Pancreas (tissue), 10 donors: ENCODE measurements at regions not wholly inside any gene's neighbourhood (a gene's known extent, or its start where the extent isn't known, plus 50 kb on each side); places are given as distances from the start of the nearest gene placed in this dataset.

Experiments
- ATAC-seq, 4 donors: fragments of 200-7000 bp; cut with Tn5 transposase; one replicate each; pipeline versions ENCODE4 v1.8.0 to v1.9.1; 2020; ENCODE audit warnings: mild to moderate bottlenecking in 4 of 4, moderate library complexity in 4 of 4
- DNase-seq, 6 donors: peaks; one replicate each; pipeline ENCODE4 v3.0.0-alpha.2; 2020
- FAIRE-seq: peaks from 2 replicates; lab custom pipeline; 2012; peaks lifted over from hg19 to GRCh38; lab: Jason Lieb, UNC
- H3K27ac ChIP-seq, 4 donors: fragments of 200-600 bp; sonication (generic); 1 replicate in 3 of 4; 2 replicates in 1 of 4; pipeline versions ENCODE4 v1.5.0 to v1.8.0; 2020
- H3K27me3 ChIP-seq, 4 donors: fragments of 200-600 bp; one replicate each; pipeline ENCODE4 v1.8.0; 2021
- H3K36me3 ChIP-seq, 3 donors: fragments of 200-600 bp; sonication (generic) in 1 of 3; one replicate each; pipeline versions ENCODE4 v1.5.0 to v1.8.0; 2020 to 2021
- H3K4me1 ChIP-seq, 3 donors: fragments of 200-600 bp; one replicate each; pipeline ENCODE4 v1.8.0; 2021
- H3K4me3 ChIP-seq, 4 donors: fragments of 200-600 bp; sonication (generic) in 2 of 4; one replicate each; pipeline versions ENCODE4 v1.5.0 to v1.8.0; 2020 to 2021
- H3K9me3 ChIP-seq, 4 donors: fragments of 200-600 bp; one replicate each; pipeline ENCODE4 v1.8.0; 2021
- CTCF ChIP-seq, 4 donors: fragments of 200-600 bp; sonication (generic) in 3 of 4; IDR thresholded peaks; one replicate each; pipeline versions ENCODE4 v1.5.0 to v1.8.0; 2021; ENCODE audit warnings: antibody characterized with exemption in 4 of 4
- WGBS, 2 donors: extraction: QIAGEN DNeasy Blood & Tissue Kit; methylation state at CpG; one replicate each; pipeline ENCODE4 v1.1.7; 2013; 5-methylcytosine and 5-hydroxymethylcytosine counted together
- intact Hi-C, 3 donors: fragments of 100-400 bp; cut with DNase I; formaldehyde crosslinking; loops; one replicate each; pipeline versions ENCODE4 v1.11.1 to v1.14.2; 2022
- donor health status: healthy with polysubstance abuse.
- donor health status: DM: no; HTN: no; CAD: no; lungs with moderate emphysema.
- donor health status: DM: no; HTN: no; CAD: no.
- donor health status: control.
- donor health status: control.
- donor health status: Bipolar disorder and iron deficiency.
- donor health status: DM: yes; HTN: yes; CAD: no.
- donor health status: DM: no; HTN: no; CAD: no.
- donor health status: DM: no; HTN: no; CAD: no.
- donor health status: DM: yes; HTN: yes; CAD: no.

- no peak for TF ChIP-seq CTCF (IDR thresholded peaks at IDR 0.05)
- intact Hi-C loops = no loop called here
Measured at GRCh38 chr18:39419315-39419714, 1853.7 kb upstream of the CELF4 start.

DNA sequence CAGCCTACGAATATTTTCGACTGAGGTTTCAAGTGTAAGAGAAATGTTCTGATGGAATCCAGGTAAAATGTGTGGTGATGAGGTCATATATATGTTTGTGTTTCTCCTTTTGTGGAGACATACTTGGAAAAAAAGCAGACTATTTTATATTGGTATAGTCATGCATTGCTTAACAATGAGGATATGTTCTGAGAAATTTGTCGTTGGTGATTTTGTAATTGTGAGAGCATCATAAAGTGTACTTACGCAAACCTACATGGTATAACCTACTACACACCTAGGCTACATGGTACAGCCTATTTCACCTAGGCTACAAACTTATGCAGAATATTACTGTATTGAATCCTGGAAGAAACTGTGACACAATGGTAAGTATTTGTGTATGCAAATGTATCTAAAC is 1849.9 kb upstream of the CELF4 start:
- WGBS, 2 donors = 82 to 85% methylated on average over 4 of the region's 4 CpGs
- no peak for TF ChIP-seq CTCF (IDR thresholded peaks at IDR 0.05)
- DNase-seq = no peak
- no peak for ATAC-seq
- intact Hi-C loops = no loop called here
- no peak overlapping the region for H3K4me3 ChIP-seq
- H3K27me3 ChIP-seq = no peaks in the 10 kb centered on the region
- H3K27ac ChIP-seq = no peak overlapping the region
- H3K9me3 ChIP-seq = no peaks in the 10 kb centered on the region
- no peak for FAIRE-seq
- no peaks in the 10 kb centered on the region for H3K4me1 ChIP-seq
- no peaks in the 10 kb centered on the region for H3K36me3 ChIP-seq

More at GRCh38 chr18:39419315-39419714, 1853.7 kb upstream of the CELF4 start:
- H3K27ac ChIP-seq = no peak overlapping the region
- ATAC-seq (no peak), DNase-seq (no peak), FAIRE-seq (no peak)
- H3K4me1 ChIP-seq = no peaks in the 10 kb centered on the region
- H3K36me3 ChIP-seq = no peaks in the 10 kb centered on the region
- H3K27me3 ChIP-seq = no peaks in the 10 kb centered on the region
- no peak overlapping the region for H3K4me3 ChIP-seq
- H3K9me3 ChIP-seq = no peaks in the 10 kb centered on the region

GRCh38 chr18:39414009-39414700 is 1848.6 kb upstream of the CELF4 start:
- H3K27ac ChIP-seq = no peak overlapping the region
- no peak overlapping the region for H3K4me3 ChIP-seq
- H3K4me1 ChIP-seq = no peaks in the 10 kb centered on the region
- no peaks in the 10 kb centered on the region for H3K36me3 ChIP-seq
- no peak for TF ChIP-seq CTCF (IDR thresholded peaks at IDR 0.05)
- no peaks in the 10 kb centered on the region for H3K27me3 ChIP-seq
- no peaks in the 10 kb centered on the region for H3K9me3 ChIP-seq
- intact Hi-C loops = no loop called here
- DNase-seq (no peak), ATAC-seq (peak in 1 of 4 donors; percentile 38), FAIRE-seq (no peak)
- WGBS, 2 donors = 81 to 93% methylated on average over 4 of the region's 4 CpGs

DNA sequence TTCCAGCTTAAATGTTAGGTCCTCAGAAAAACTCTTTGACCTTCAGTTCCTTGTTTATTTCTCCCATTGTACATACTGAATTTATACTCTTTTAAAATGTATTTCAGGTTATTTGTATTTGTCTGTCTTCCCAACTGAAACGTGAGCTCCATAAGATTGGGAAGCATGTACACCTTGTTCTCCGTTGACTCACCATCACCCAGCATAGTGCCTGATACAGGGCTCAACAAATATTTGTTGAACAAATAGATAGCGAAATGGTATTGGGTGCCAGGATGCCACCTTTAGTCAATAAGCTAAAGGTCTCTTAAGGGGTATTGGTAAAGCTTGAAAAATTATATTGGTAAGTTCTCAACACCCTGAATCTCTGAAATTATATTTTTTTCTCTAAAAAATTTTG is 1841.3 kb upstream of the CELF4 start:
- Histone ChIP-seq H3K4me1 (no peaks in the 10 kb centered on the region), H3K9me3 (no peaks in the 10 kb centered on the region), H3K4me3 (no peak overlapping the region), H3K27me3 (no peaks in the 10 kb centered on the region), H3K27ac (no peak overlapping the region), H3K36me3 (no peaks in the 10 kb centered on the region)
- 33 to 34% methylated on average over 3 of the region's 3 CpGs for WGBS, 2 donors
- no peak for FAIRE-seq
- ATAC-seq = peak in 2 of 4 donors; percentile 23 to 81
- intact Hi-C loops = no loop called here
- DNase-seq = no peak
- TF ChIP-seq CTCF (IDR thresholded peaks at IDR 0.05) = no peak

DNA sequence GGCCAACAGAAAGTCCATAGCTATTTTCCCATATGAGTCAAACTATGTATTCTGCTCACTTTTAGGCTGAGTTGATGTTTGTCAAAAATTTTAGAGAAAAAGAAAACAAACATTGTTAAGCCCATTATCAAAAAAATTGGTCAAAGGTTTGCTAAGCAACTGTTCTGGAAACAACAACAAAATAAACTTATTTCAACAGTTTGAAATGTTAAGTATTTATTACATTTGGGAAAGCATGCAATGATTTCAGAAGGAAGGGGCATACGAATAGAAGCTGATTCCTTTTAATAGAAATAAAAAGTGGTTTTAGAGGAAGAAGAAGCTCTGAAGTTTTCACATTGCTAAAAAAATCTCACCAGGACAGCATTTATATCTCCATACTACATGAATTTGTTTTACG is 1837.5 kb upstream of the CELF4 start:
- no peak for FAIRE-seq

More for the DNA sequence above, 1837.5 kb upstream of the CELF4 start:
- Histone ChIP-seq H3K4me1 (no peaks in the 10 kb centered on the region), H3K9me3 (no peaks in the 10 kb centered on the region), H3K27me3 (no peaks in the 10 kb centered on the region), H3K36me3 (no peaks in the 10 kb centered on the region), H3K4me3 (no peak overlapping the region), H3K27ac (no peak overlapping the region)
- TF ChIP-seq CTCF (IDR thresholded peaks at IDR 0.05) = no peak
- ATAC-seq = no peak
- WGBS, 2 donors = 83 to 86% methylated on average over 2 of the region's 2 CpGs
- DNase-seq = no peak
- intact Hi-C loops = no loop called here
